GM19328 (cell line): ENCODE measurements at regions not wholly inside any gene's neighbourhood (a gene's known extent, or its start where the extent isn't known, plus 50 kb on each side); places are given as distances from the start of the nearest gene placed in this dataset.
"Not testable (repeated sequence)": the region's sequence is repeated elsewhere in the genome, so short reads cannot be mapped to it uniquely, and the experiment has no call there.

ENCODE experiments used
- ATAC-seq: cut with Tn5 transposase; IDR thresholded peaks from one replicate; pipeline ENCODE4 v1.9.1; 2021; ENCODE audit warnings: mild to moderate bottlenecking, moderate library complexity; ENCODE audit not compliant: unreplicated experiment

GRCh38 chr7:80082213-80082612, 52.4 kb upstream of the GNAI1 start:
- no peak for ATAC-seq

GRCh38 chr7:80078886-80079285, 55.7 kb upstream of the GNAI1 start:
- no peak for ATAC-seq

GRCh38 chr7:80078159-80078731, 56.4 kb upstream of the GNAI1 start:
- ATAC-seq = no peak

- ATAC-seq = no peak
Observed at GRCh38 chr7:80070391-80070790, 64.2 kb upstream of the GNAI1 start.

GRCh38 chr7:80066639-80067038, 68.0 kb upstream of the GNAI1 start:
- ATAC-seq = no peak

- ATAC-seq = no peak
Observed at GRCh38 chr7:80063834-80064233, 70.8 kb upstream of the GNAI1 start.

GRCh38 chr7:80060218-80060806, 74.3 kb upstream of the GNAI1 start:
- no peak for ATAC-seq

- no peak for ATAC-seq
Observed at GRCh38 chr7:80057488-80057887, 77.1 kb upstream of the GNAI1 start.

- no peak for ATAC-seq
Observed at GRCh38 chr7:80054356-80054755, 80.3 kb upstream of the GNAI1 start.

- no peak for ATAC-seq
Observed at GRCh38 chr7:80053124-80053523, 81.5 kb upstream of the GNAI1 start.

GRCh38 chr7:80047856-80048459, 86.7 kb upstream of the GNAI1 start:
- ATAC-seq = no peak

- no peak for ATAC-seq
Observed at GRCh38 chr7:80047032-80047431, 87.6 kb upstream of the GNAI1 start.

- no peak for ATAC-seq
Observed at GRCh38 chr7:80044796-80045195, 89.8 kb upstream of the GNAI1 start.

GRCh38 chr7:80040752-80041151, 93.9 kb upstream of the GNAI1 start:
- no peak for ATAC-seq

GRCh38 chr7:80040335-80040734, 94.3 kb upstream of the GNAI1 start:
- no peak for ATAC-seq

GRCh38 chr7:80039251-80039884, 95.3 kb upstream of the GNAI1 start:
- ATAC-seq = no peak

- no peak for ATAC-seq
Observed at GRCh38 chr7:80037689-80038088, 96.9 kb upstream of the GNAI1 start.

- ATAC-seq = no peak
Observed at GRCh38 chr7:80036107-80036506, 98.5 kb upstream of the GNAI1 start.

GRCh38 chr7:80028717-80029116, 105.9 kb upstream of the GNAI1 start:
- no peak for ATAC-seq

GRCh38 chr7:80027611-80028173, 106.9 kb upstream of the GNAI1 start:
- no peak for ATAC-seq

- ATAC-seq = no peak
Observed at GRCh38 chr7:80026766-80027165, 107.9 kb upstream of the GNAI1 start.

- ATAC-seq = not testable (repeated sequence)
Observed at GRCh38 chr7:80020277-80020676, 114.4 kb upstream of the GNAI1 start.
